Neuronal stem cell (in vitro differentiated cells): ENCODE measurements at regions not wholly inside any gene's neighbourhood (a gene's known extent, or its start where the extent isn't known, plus 50 kb on each side); places are given as distances from the start of the nearest gene placed in this dataset.
A peak's percentile ranks its signal among the peaks of the same experiment; 100 is the strongest.
"Not testable (repeated sequence)": the region's sequence is repeated elsewhere in the genome, so short reads cannot be mapped to it uniquely, and the experiment has no call there.

ENCODE experiments used
- DNase-seq: peaks from one replicate; pipeline ENCODE4 v3.0.0-alpha.2; 2013; ENCODE audit warnings: low spot score
- H2AFZ ChIP-seq: one replicate; pipeline ENCODE4 v1.6.1; 2013; ENCODE audit warnings: mild to moderate bottlenecking, low read length, inconsistent platforms
- H2AK5ac ChIP-seq: 2 replicates; pipeline ENCODE4 v1.6.1; 2013; ENCODE audit warnings: low read depth, mild to moderate bottlenecking, inconsistent platforms, low read length, moderate library complexity, mixed read lengths
- H2BK120ac ChIP-seq: 2 replicates; pipeline ENCODE4 v1.6.1; 2013; ENCODE audit warnings: low read depth, mild to moderate bottlenecking, inconsistent platforms, low read length, moderate library complexity, mixed read lengths
- H2BK12ac ChIP-seq: one replicate; pipeline ENCODE4 v1.6.1; 2013; ENCODE audit warnings: low read length, inconsistent platforms
- H2BK15ac ChIP-seq: 2 replicates; pipeline ENCODE4 v1.6.1; 2013; ENCODE audit warnings: mild to moderate bottlenecking, low read length, inconsistent platforms, mixed read lengths
- H2BK5ac ChIP-seq: one replicate; pipeline ENCODE4 v1.6.1; 2013; ENCODE audit warnings: inconsistent platforms, mild to moderate bottlenecking, low read length, moderate library complexity
- H3K14ac ChIP-seq: one replicate; pipeline ENCODE4 v1.6.1; 2013; ENCODE audit warnings: low read length, inconsistent platforms
- H3K18ac ChIP-seq: 2 replicates; pipeline ENCODE4 v1.6.1; 2013; ENCODE audit warnings: low read length, inconsistent platforms
- H3K23ac ChIP-seq: 2 replicates; pipeline ENCODE4 v1.6.1; 2013; ENCODE audit warnings: low read depth, mild to moderate bottlenecking, mixed read lengths, low read length, inconsistent platforms; ENCODE audit not compliant: poor library complexity
- H3K27ac ChIP-seq: replicated peaks from 3 replicates; pipeline ENCODE4 v1.5.1; 2013; ENCODE audit warnings: low read length, inconsistent platforms
- H3K27me3 ChIP-seq, 3 experiments: 2 replicates each; pipeline ENCODE4 v1.6.1; 2013; ENCODE audit warnings: low read length in 3 of 3, mild to moderate bottlenecking in 2 of 3, inconsistent platforms in 1 of 3, low read depth in 1 of 3, mixed read lengths in 1 of 3, moderate library complexity in 1 of 3; ENCODE audit not compliant: control insufficient read depth in 3 of 3, insufficient read depth in 3 of 3
- H3K36me3 ChIP-seq, 2 donors: replicated peaks in 1 of 2; 2 replicates each; pipeline ENCODE4 v1.6.1; 2013; ENCODE audit warnings: low read length in 2 of 2; ENCODE audit not compliant: control insufficient read depth in 2 of 2, insufficient read depth in 2 of 2
- H3K4ac ChIP-seq: 2 replicates; pipeline ENCODE4 v1.6.1; 2013; ENCODE audit warnings: inconsistent platforms, mild to moderate bottlenecking, low read length, moderate library complexity
- H3K4me1 ChIP-seq, 2 donors: 1 replicate in 1 of 2; 2 replicates in 1 of 2; pipeline ENCODE4 v1.6.1; 2013; ENCODE audit warnings: low read length in 2 of 2, low read depth in 1 of 2; ENCODE audit not compliant: control insufficient read depth in 2 of 2, insufficient read depth in 1 of 2
- H3K4me2 ChIP-seq: one replicate; pipeline ENCODE4 v1.6.1; 2013; ENCODE audit warnings: mild to moderate bottlenecking, low read length, inconsistent platforms; ENCODE audit not compliant: insufficient read depth, poor library complexity, severe bottlenecking
- H3K4me3 ChIP-seq, 2 donors: 2 replicates each; pipeline ENCODE4 v1.5.1; 2013; ENCODE audit warnings: low read length in 2 of 2, mild to moderate bottlenecking in 2 of 2, inconsistent platforms in 1 of 2, moderate library complexity in 1 of 2
- H3K79me1 ChIP-seq: one replicate; pipeline ENCODE4 v1.6.1; 2013; ENCODE audit warnings: low read depth, mild to moderate bottlenecking, inconsistent platforms, low read length, moderate library complexity
- H3K9ac ChIP-seq: one replicate; pipeline ENCODE4 v1.6.1; 2013; ENCODE audit warnings: mild to moderate bottlenecking, low read depth, low read length, inconsistent platforms; ENCODE audit not compliant: poor library complexity
- H3K9me3 ChIP-seq, 2 donors: replicated peaks in 1 of 2; 2 replicates each; pipeline versions ENCODE3 to v1.6.1; 2013; ENCODE audit warnings: low read length in 2 of 2, mild to moderate bottlenecking in 2 of 2, inconsistent platforms in 1 of 2, low read depth in 1 of 2, mixed read lengths in 1 of 2, moderate library complexity in 1 of 2; ENCODE audit not compliant: control insufficient read depth in 2 of 2, insufficient read depth in 1 of 2
- H4K8ac ChIP-seq: one replicate; pipeline ENCODE4 v1.6.1; 2013; ENCODE audit warnings: low read depth, mild to moderate bottlenecking, inconsistent platforms, low read length, moderate library complexity
- H4K91ac ChIP-seq: one replicate; pipeline ENCODE4 v1.6.1; 2013; ENCODE audit warnings: low read length, low read depth, mild to moderate bottlenecking, inconsistent platforms; ENCODE audit not compliant: poor library complexity
- WGBS, 2 donors: extraction: QIAGEN DNeasy Blood & Tissue Kit; methylation state at CpG; one replicate each; pipeline ENCODE4 v1.1.7; 2013; ENCODE audit warnings: missing lambda C conversion rate in 2 of 2, mixed read lengths in 1 of 2; ENCODE audit not compliant: insufficient read length in 2 of 2, insufficient replicate concordance in 1 of 2; ENCODE audit errors: extremely low coverage in 2 of 2; 5-methylcytosine and 5-hydroxymethylcytosine counted together

DNA sequence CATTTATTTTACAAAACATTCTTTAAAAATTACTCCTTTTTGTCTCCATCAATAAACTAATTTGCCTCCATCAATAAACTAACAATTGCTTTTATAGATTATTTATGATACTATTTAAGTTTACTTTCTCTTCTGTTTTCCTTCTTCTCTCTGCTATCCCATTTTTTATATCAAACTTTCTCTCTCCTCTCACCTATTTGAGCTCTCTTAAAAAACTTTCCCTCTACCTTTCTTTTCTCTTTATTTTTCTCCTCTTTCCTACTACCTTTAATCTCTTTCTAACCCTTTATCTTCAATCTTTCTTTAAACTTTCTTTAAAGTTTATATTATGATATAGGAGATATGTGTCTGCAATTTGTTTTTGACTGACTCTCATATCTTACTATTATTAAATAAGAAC, 566.4 kb downstream of the DACH1 start:
- Histone ChIP-seq H3K36me3 (no peaks in the 10 kb centered on the region), H2AFZ (no peak overlapping the region), H2BK15ac (no peak overlapping the region), H3K4me2 (no peak overlapping the region), H3K4me1 (peaks cover 0 to under 1% of the 10 kb centered on the region in 2 donors), H3K14ac (no peak overlapping the region), H2BK5ac (no peak overlapping the region), H3K18ac (no peak overlapping the region), H2AK5ac (no peak overlapping the region), H3K4ac (no peak overlapping the region), H3K27ac (no peak overlapping the region), H2BK120ac (no peak overlapping the region), H2BK12ac (no peak overlapping the region), H4K8ac (no peak overlapping the region), H3K27me3 (no peaks in the 10 kb centered on the region), H4K91ac (no peak overlapping the region), H3K79me1 (no peaks in the 10 kb centered on the region), H3K23ac (no peak overlapping the region), H3K4me3 (no peak overlapping the region), H3K9ac (no peak overlapping the region), H3K9me3 (no peaks in the 10 kb centered on the region)
- no peak for DNase-seq

- no peak for DNase-seq
- Histone ChIP-seq H2AK5ac (no peak overlapping the region), H3K79me1 (no peaks in the 10 kb centered on the region), H3K4me3 (no peak overlapping the region), H2BK5ac (no peak overlapping the region), H3K9ac (no peak overlapping the region), H4K91ac (no peak overlapping the region), H3K4me2 (no peak overlapping the region), H3K4ac (no peak overlapping the region), H3K27me3 (no peaks in the 10 kb centered on the region), H3K9me3 (no peaks in the 10 kb centered on the region), H2BK12ac (no peak overlapping the region), H3K14ac (no peak overlapping the region), H2AFZ (no peak overlapping the region), H3K18ac (no peak overlapping the region), H3K23ac (no peak overlapping the region), H3K27ac (no peak overlapping the region), H3K4me1 (peaks cover 0 to 2% of the 10 kb centered on the region in 2 donors), H2BK15ac (no peak overlapping the region), H2BK120ac (no peak overlapping the region), H3K36me3 (no peaks in the 10 kb centered on the region), H4K8ac (no peak overlapping the region)
- WGBS, 2 donors: no CpG with 5 or more reads among the region's 4 CpGs
Observed at GRCh38 chr13:71291842-71292146, 575.2 kb downstream of the DACH1 start.

DNA sequence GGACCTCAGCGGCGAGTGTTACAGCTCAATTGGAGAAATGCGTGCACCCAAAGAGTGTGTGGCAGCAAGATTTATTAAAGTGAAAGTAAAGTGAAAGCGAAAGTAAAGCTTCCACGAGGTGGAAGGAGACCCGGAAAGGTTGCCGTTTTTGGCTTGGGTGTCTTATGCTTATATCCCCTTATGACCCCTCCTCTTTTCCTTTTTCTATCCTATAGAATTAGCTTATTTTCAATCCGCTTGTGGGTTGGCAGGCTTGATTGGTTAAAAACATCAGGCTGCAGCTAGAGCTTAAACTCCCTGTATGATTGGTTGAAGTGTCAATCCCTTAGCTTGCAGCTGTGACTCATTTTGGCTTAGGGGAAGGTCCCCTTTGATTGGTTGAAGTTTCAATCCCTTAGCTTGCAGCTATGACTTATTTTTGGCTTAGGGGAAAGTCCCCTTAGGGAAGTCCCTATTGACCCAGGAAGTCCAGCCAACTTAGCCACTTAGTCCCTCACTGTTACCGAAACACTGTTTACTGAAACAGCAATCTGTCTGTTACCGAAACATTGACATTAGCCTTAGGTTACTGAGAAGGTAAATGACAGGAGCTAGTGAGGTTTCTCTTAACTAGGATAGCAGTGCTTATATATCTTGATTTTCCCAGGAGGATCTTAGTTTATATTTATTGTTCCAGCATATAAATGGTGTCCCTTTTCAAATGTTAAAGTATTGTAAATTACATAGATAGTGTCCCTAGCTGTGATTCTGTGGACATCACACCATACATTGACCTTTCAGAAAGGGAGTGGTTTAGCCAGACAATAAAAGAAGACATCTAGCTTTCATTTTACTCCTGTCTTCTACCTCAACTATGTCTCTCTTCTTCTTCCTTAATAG, 575.8 kb downstream of the DACH1 start:
- no peak overlapping the region for H2BK120ac ChIP-seq
- no peak overlapping the region for H4K91ac ChIP-seq
- DNase-seq: no peak
- no CpG with 5 or more reads among the region's 10 CpGs for WGBS, 2 donors
- H3K79me1 ChIP-seq: no peaks in the 10 kb centered on the region
- H2AFZ ChIP-seq: peak overlapping the region; percentile 37
- no peak overlapping the region for H3K4me3 ChIP-seq
- H2BK12ac ChIP-seq: no peak overlapping the region
- H2BK5ac ChIP-seq: no peak overlapping the region
- no peak overlapping the region for H3K27ac ChIP-seq
- H3K4ac ChIP-seq: no peak overlapping the region
- no peak overlapping the region for H3K9ac ChIP-seq
- no peaks in the 10 kb centered on the region for H3K9me3 ChIP-seq
- no peak overlapping the region for H2AK5ac ChIP-seq
- no peak overlapping the region for H4K8ac ChIP-seq
- H3K18ac ChIP-seq: no peak overlapping the region
- no peaks in the 10 kb centered on the region for H3K27me3 ChIP-seq
- H2BK15ac ChIP-seq: no peak overlapping the region
- H3K4me2 ChIP-seq: no peak overlapping the region
- no peaks in the 10 kb centered on the region for H3K36me3 ChIP-seq
- peaks cover 0 to 2% of the 10 kb centered on the region in 2 donors for H3K4me1 ChIP-seq
- H3K23ac ChIP-seq: no peak overlapping the region
- H3K14ac ChIP-seq: no peak overlapping the region

DNA sequence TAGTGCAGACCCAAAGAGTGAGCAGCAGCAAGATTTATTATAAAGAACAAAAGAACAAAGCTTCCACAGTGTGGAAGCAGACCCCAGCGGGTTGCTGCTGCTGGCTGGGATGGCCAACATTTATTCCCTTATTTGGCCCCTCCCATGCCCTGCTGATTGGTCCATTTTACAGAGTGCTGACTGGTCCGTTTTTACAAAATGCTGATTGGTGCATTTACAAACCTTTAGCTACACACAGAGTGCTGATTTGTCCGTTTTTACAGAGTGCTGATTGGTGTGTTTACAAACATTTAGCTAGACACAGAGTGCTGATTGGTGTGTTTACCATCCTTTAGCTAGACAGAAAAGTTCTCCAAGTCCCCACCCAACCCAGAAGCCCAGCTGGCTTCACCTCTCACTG, 577.0 kb downstream of the DACH1 start:
- not testable (repeated sequence) for H3K27ac ChIP-seq, H3K4ac ChIP-seq, H2BK15ac ChIP-seq, H3K27me3 ChIP-seq, H4K8ac ChIP-seq, H3K9me3 ChIP-seq, H3K36me3 ChIP-seq, H3K18ac ChIP-seq, H2BK120ac ChIP-seq, DNase-seq, H2BK5ac ChIP-seq, H2AK5ac ChIP-seq, H3K23ac ChIP-seq, H3K9ac ChIP-seq, H4K91ac ChIP-seq, H3K4me3 ChIP-seq, H3K14ac ChIP-seq, H3K4me1 ChIP-seq, H2BK12ac ChIP-seq, H3K4me2 ChIP-seq, H3K79me1 ChIP-seq
- H2AFZ ChIP-seq: peak overlapping the region; percentile 25
- WGBS, 2 donors: no CpG with 5 or more reads among the region's 3 CpGs
